ENCODE measurements at regions not wholly inside any gene's neighbourhood (a gene's known extent, or its start where the extent isn't known, plus 50 kb on each side); places are given as distances from the start of the nearest gene placed in this dataset.

GRCh38 chrX:128928636-128929035 lies 594.7 kb downstream of the SMARCA1 start:
- DNase-seq (ENCODE audit: low read depth, low spot score), result no peak
- in situ Hi-C loops (cut with HindIII; ENCODE audit: low sequenced_read_pairs), result no loop called here
- no peak for TF ChIP-seq CTCF (IDR thresholded peaks at IDR 0.05; ENCODE audit: low read depth, low read length)
- no peak overlapping the region for H3K4me3 ChIP-seq (ENCODE audit: low read depth, low read length)

- H3K4me3 ChIP-seq (ENCODE audit: low read depth, low read length), result no peak overlapping the region
- DNase-seq (ENCODE audit: low read depth, low spot score), result no peak
- in situ Hi-C loops (cut with HindIII; ENCODE audit: low sequenced_read_pairs), result no loop called here
These were observed 595.9 kb downstream of the SMARCA1 start for GRCh38 chrX:128927363-128927762.

DNA sequence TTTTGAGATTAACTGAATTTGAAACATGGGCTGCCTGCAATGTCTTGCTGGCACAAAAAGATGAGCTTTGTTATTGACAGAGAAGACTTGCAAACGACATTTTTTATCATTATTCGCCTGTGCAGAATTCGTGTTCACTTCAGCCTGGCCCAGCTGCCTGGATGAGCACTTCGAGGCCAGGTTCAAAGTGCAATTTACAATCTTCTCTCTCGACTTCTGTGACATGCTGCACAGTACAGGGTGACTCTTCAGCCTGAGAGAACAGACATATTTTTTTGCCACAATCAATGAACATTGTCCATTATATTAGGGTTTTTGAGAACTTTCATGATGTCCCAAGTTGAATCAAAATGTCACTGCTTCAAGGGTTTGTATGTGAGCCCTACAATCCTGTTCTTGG lies 616.5 kb downstream of the SMARCA1 start:
- no peak for TF ChIP-seq CTCF (IDR thresholded peaks at IDR 0.05; ENCODE audit: low read depth, low read length)
- H3K4me3 ChIP-seq (ENCODE audit: low read depth, low read length), result no peak overlapping the region
- DNase-seq (ENCODE audit: low read depth, low spot score), result no peak
- in situ Hi-C loops (cut with HindIII; ENCODE audit: low sequenced_read_pairs), result no loop called here

More at GRCh38 chrX:128927363-128927762, 595.9 kb downstream of the SMARCA1 start:
- no peak for TF ChIP-seq CTCF (IDR thresholded peaks at IDR 0.05; ENCODE audit: low read depth, low read length)

- in situ Hi-C loops (cut with HindIII; ENCODE audit: low sequenced_read_pairs), result no loop called here
- TF ChIP-seq CTCF (IDR thresholded peaks at IDR 0.05; ENCODE audit: low read depth, low read length), result no peak
- no peak overlapping the region for H3K4me3 ChIP-seq (ENCODE audit: low read depth, low read length)
- no peak for DNase-seq (ENCODE audit: low read depth, low spot score)
These were observed 622.3 kb downstream of the SMARCA1 start for GRCh38 chrX:128901018-128901417.

GRCh38 chrX:128897621-128898020 lies 625.7 kb downstream of the SMARCA1 start:
- no peak overlapping the region for H3K4me3 ChIP-seq (ENCODE audit: low read depth, low read length)
- no peak for TF ChIP-seq CTCF (IDR thresholded peaks at IDR 0.05; ENCODE audit: low read depth, low read length)
- in situ Hi-C loops (cut with HindIII; ENCODE audit: low sequenced_read_pairs), result no loop called here
- peak; percentile 57 for DNase-seq (ENCODE audit: low read depth, low spot score)

DNA sequence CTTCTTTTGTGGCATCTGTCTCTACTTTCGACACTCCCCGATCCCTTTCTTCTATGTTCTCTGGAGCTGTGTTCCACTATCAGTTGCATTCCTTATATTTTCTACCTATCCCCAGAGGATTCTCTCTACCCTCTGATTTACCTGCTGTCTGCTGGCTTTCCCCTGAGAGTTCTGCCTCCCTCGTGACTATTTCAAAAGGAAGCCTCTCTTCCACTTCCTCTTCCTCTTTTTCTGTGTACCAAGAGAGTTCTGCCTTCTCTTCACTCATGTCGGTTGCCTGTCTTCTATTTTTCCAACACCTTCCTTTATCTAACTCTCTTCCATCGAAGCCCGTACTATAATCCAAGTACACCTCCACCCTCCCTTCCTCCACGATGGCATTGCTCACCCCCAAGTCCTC lies 631.7 kb downstream of the SMARCA1 start:
- no peak for TF ChIP-seq CTCF (IDR thresholded peaks at IDR 0.05; ENCODE audit: low read depth, low read length)
- in situ Hi-C loops (cut with HindIII; ENCODE audit: low sequenced_read_pairs), result no loop called here
- no peak for DNase-seq (ENCODE audit: low read depth, low spot score)
- H3K4me3 ChIP-seq (ENCODE audit: low read depth, low read length), result no peak overlapping the region

DNA sequence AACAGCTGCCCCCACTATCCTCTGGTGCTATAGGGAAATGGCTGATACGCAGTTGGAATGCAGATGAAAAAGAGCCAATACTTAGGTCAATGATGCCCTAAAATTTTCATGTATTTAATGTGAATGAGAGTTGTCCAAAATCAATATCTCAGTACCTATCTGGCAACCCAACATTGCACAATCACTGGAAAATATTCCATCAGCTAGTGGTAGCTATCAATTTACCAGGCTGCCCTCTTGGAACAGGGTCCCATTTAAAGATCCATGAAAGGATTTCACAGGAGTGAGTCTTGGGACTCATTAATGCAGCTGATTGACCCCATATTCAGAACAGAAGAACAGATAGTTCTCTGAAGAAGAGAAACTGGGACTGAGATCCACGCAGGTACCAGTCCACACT lies 638.9 kb downstream of the SMARCA1 start:
- no peak overlapping the region for H3K4me3 ChIP-seq (ENCODE audit: low read depth, low read length)
- no peak for TF ChIP-seq CTCF (IDR thresholded peaks at IDR 0.05; ENCODE audit: low read depth, low read length)
- in situ Hi-C loops (cut with HindIII; ENCODE audit: low sequenced_read_pairs), result no loop called here
- no peak for DNase-seq (ENCODE audit: low read depth, low spot score)
